Panc1 (cell line): ENCODE measurements at regions not wholly inside any gene's neighbourhood (a gene's known extent, or its start where the extent isn't known, plus 50 kb on each side); places are given as distances from the start of the nearest gene placed in this dataset.

Source experiments
- ATAC-seq: fragments of 200-7000 bp; cut with Tn5 transposase; 2 replicates; pipeline ENCODE4 v1.9.1; 2020; ENCODE audit warnings: mild to moderate bottlenecking, moderate library complexity
- BruUV-seq: library from RNA; stranded (reverse); fragments of 400-500 nt; replicated peaks from 2 replicates; lab custom pipeline; 2021; lab: Mats Ljungman, UMichigan
- CTCF ChIA-PET: fragments of 300-600 bp; sonication (Branson Sonifier 250); formaldehyde crosslinking; loops from one replicate; lab custom pipeline; 2022; ENCODE audit warnings: antibody characterized with exemption; lab: Charles Lee
- POLR2A ChIA-PET: fragments of 300-600 bp; sonication (Branson Sonifier 250); formaldehyde crosslinking; loops from one replicate; lab custom pipeline; 2022; ENCODE audit warnings: antibody characterized with exemption; lab: Charles Lee
- DNase-seq: peaks from one replicate; pipeline ENCODE4 v3.0.0-alpha.2; 2010; ENCODE audit warnings: low read depth, low spot score
- H3K27ac ChIP-seq: 2 replicates; pipeline ENCODE4 v1.5.1; 2011; ENCODE audit warnings: mild to moderate bottlenecking, low read length, inconsistent platforms
- H3K27me3 ChIP-seq: fragments of 200-500 bp; sonication (Bioruptor generic); 2 replicates; pipeline ENCODE4 v1.6.0; 2014; ENCODE audit warnings: low read length, inconsistent platforms; ENCODE audit not compliant: control insufficient read depth, insufficient read depth
- H3K36me3 ChIP-seq: fragments of 200-500 bp; sonication (Bioruptor generic); 2 replicates; pipeline ENCODE4 v1.5.1; 2014; ENCODE audit warnings: inconsistent platforms, mild to moderate bottlenecking, low read length, moderate library complexity; ENCODE audit not compliant: control insufficient read depth, insufficient read depth
- H3K4me1 ChIP-seq: 2 replicates; pipeline ENCODE4 v1.5.1; 2011; ENCODE audit warnings: inconsistent platforms, mild to moderate bottlenecking, low read length, moderate library complexity; ENCODE audit not compliant: control insufficient read depth, insufficient read depth
- H3K4me3 ChIP-seq, 2 experiments: 2 replicates each; pipeline ENCODE4 v1.5.1; 2011 to 2012; ENCODE audit warnings: low read depth in 2 of 2, low read length in 2 of 2, mild to moderate bottlenecking in 2 of 2, inconsistent platforms in 1 of 2, moderate library complexity in 1 of 2
- H3K9me3 ChIP-seq: fragments of 200-500 bp; sonication (Bioruptor generic); 2 replicates; pipeline ENCODE4 v1.5.1; 2014; ENCODE audit warnings: low read depth, mild to moderate bottlenecking, inconsistent platforms, low read length, moderate library complexity; ENCODE audit not compliant: control insufficient read depth, insufficient read depth
- POLR2AphosphoS5 ChIP-seq: IDR thresholded peaks from 2 replicates; pipeline ENCODE4 v1.6.1; 2012; ENCODE audit warnings: mild to moderate bottlenecking, low read depth, low read length, moderate library complexity
- SIN3A ChIP-seq: IDR thresholded peaks from 2 replicates; pipeline ENCODE4 v1.6.1; 2012; ENCODE audit warnings: low read depth, mild to moderate bottlenecking, low read length, moderate library complexity, borderline replicate concordance; ENCODE audit not compliant: insufficient read depth
- TCF7L2 ChIP-seq: IDR thresholded peaks from 2 replicates; pipeline ENCODE4 v1.6.1; 2011; ENCODE audit warnings: mild to moderate bottlenecking, low read depth, low read length, inconsistent platforms
- in situ Hi-C: cut with HindIII; loops from 2 replicates; pipeline ENCODE4 v1.10.0; 2016; ENCODE audit warnings: low sequenced_read_pairs, low pct_unique_long_range_greater_than_20kb
- intact Hi-C: fragments of 100-400 bp; cut with micrococcal nuclease; formaldehyde crosslinking; loops from one replicate; pipeline ENCODE4 v1.10.0; 2022; ENCODE audit not compliant: unreplicated experiment
- TF ChIP-seq, protein P1 (sequence below): fragments of 450-650 bp; IDR thresholded peaks from 2 replicates; pipeline ENCODE4 v1.5.1; 2017; ENCODE audit warnings: mild to moderate bottlenecking
- TF ChIP-seq, protein P2 (sequence below), 2 experiments: IDR thresholded peaks; 2 replicates each; pipeline ENCODE4 v1.6.1; 2011 to 2012; ENCODE audit warnings: low read depth in 2 of 2, control low read depth in 1 of 2, low read length in 1 of 2, mild to moderate bottlenecking in 1 of 2, moderate library complexity in 1 of 2; ENCODE audit not compliant: insufficient read depth in 1 of 2

DNA sequence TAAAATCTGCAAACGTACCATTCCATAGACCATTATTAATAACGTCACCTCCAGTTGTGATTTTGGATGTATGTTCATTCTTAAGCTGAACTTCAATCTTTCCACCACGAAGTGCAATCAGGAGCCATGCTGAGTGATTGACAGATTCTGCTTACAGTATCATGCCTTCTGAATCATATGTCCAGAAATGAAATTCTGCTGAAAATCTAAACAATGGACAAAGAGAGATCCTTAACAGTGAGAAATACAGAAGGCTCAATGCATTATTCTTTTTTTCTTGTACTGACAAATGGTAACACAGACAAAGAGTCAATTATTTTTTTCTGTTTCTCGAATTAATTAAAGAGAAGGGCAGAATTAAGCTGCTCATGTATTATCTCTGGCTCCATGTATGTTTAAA lies 1114.5 kb downstream of the EPHA3 start:
- intact Hi-C loops = no loop called here
- Histone ChIP-seq H3K4me1 (no peaks in the 10 kb centered on the region), H3K4me3 (no peak overlapping the region), H3K9me3 (no peaks in the 10 kb centered on the region), H3K27ac (no peak overlapping the region), H3K36me3 (no peaks in the 10 kb centered on the region), H3K27me3 (no peaks in the 10 kb centered on the region)
- no peak for DNase-seq
- TF ChIP-seq TCF7L2 = no peak
- TF ChIP-seq, protein P1, sequence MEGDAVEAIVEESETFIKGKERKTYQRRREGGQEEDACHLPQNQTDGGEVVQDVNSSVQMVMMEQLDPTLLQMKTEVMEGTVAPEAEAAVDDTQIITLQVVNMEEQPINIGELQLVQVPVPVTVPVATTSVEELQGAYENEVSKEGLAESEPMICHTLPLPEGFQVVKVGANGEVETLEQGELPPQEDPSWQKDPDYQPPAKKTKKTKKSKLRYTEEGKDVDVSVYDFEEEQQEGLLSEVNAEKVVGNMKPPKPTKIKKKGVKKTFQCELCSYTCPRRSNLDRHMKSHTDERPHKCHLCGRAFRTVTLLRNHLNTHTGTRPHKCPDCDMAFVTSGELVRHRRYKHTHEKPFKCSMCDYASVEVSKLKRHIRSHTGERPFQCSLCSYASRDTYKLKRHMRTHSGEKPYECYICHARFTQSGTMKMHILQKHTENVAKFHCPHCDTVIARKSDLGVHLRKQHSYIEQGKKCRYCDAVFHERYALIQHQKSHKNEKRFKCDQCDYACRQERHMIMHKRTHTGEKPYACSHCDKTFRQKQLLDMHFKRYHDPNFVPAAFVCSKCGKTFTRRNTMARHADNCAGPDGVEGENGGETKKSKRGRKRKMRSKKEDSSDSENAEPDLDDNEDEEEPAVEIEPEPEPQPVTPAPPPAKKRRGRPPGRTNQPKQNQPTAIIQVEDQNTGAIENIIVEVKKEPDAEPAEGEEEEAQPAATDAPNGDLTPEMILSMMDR = no peak
- TF ChIP-seq POLR2AphosphoS5 = no peak
- TF ChIP-seq, protein P2, sequence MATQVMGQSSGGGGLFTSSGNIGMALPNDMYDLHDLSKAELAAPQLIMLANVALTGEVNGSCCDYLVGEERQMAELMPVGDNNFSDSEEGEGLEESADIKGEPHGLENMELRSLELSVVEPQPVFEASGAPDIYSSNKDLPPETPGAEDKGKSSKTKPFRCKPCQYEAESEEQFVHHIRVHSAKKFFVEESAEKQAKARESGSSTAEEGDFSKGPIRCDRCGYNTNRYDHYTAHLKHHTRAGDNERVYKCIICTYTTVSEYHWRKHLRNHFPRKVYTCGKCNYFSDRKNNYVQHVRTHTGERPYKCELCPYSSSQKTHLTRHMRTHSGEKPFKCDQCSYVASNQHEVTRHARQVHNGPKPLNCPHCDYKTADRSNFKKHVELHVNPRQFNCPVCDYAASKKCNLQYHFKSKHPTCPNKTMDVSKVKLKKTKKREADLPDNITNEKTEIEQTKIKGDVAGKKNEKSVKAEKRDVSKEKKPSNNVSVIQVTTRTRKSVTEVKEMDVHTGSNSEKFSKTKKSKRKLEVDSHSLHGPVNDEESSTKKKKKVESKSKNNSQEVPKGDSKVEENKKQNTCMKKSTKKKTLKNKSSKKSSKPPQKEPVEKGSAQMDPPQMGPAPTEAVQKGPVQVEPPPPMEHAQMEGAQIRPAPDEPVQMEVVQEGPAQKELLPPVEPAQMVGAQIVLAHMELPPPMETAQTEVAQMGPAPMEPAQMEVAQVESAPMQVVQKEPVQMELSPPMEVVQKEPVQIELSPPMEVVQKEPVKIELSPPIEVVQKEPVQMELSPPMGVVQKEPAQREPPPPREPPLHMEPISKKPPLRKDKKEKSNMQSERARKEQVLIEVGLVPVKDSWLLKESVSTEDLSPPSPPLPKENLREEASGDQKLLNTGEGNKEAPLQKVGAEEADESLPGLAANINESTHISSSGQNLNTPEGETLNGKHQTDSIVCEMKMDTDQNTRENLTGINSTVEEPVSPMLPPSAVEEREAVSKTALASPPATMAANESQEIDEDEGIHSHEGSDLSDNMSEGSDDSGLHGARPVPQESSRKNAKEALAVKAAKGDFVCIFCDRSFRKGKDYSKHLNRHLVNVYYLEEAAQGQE (IDR thresholded peaks at IDR 0.05; ENCODE audit: insufficient read depth in 1 of 2, low read depth in 2 of 2, low read length in 1 of 2) = no peak
- no peak for TF ChIP-seq SIN3A
- ChIA-PET POLR2A (no interaction called here), CTCF (no interaction called here)
- no TSS peak for BruUV-seq
- in situ Hi-C loops = no loop called here
- ATAC-seq = no peak

DNA sequence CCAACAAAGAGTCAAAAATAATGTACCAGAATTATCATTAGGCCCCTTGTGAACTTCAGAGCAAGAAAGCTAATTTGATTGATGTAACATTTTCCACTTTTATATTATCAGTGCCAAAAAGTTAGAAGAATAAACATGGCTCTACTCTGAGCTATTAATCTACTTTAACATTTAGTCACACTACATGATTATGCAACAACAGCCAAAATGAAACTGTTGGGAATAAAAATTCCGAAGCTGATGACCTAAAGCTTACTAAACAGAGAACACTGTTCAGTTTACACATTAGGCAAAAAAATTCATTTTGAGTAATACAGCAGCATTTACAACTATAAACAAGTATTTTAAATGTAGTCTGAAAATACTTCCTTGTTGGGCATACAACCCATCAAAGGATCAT lies 1134.1 kb downstream of the EPHA3 start:
- no peaks in the 10 kb centered on the region for H3K9me3 ChIP-seq
- in situ Hi-C loops = no loop called here
- ATAC-seq = no peak
- POLR2A ChIA-PET = no interaction called here
- intact Hi-C loops = no loop called here
- no peak for TF ChIP-seq SIN3A
- TF ChIP-seq, protein P1 = no peak
- TF ChIP-seq, protein P2 (IDR thresholded peaks at IDR 0.05; ENCODE audit: insufficient read depth in 1 of 2, low read depth in 2 of 2, low read length in 1 of 2) = no peak
- no peak for TF ChIP-seq TCF7L2
- no peak for TF ChIP-seq POLR2AphosphoS5
- no TSS peak for BruUV-seq
- no peaks in the 10 kb centered on the region for H3K4me1 ChIP-seq
- no peak overlapping the region for H3K27ac ChIP-seq
- CTCF ChIA-PET = no interaction called here
- H3K36me3 ChIP-seq = no peaks in the 10 kb centered on the region
- H3K27me3 ChIP-seq = no peaks in the 10 kb centered on the region
- H3K4me3 ChIP-seq = no peak overlapping the region
- no peak for DNase-seq
